ENCODE measurements at regions not wholly inside any gene's neighbourhood (a gene's known extent, or its start where the extent isn't known, plus 50 kb on each side); places are given as distances from the start of the nearest gene placed in this dataset.
"Not testable (repeated sequence)": the region's sequence is repeated elsewhere in the genome, so short reads cannot be mapped to it uniquely, and the experiment has no call there.

DNA sequence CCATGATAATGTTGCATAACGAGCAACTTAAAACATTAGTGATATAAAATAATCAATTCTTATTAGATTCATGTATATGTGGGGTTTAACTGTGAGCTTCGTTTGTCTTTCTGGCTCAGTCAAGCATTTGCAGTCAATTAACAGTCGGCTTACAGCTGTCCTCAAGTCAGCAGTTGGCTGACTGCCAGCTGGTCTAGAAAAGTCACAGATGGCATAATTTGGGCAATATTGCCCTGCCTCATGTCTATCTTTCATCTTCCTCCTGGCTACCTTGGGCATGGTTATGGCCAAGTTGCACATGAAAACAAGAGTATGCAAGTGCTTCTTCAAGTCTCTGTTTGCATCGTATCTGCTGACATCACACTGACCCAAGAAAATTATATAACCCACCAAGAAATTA is 186.1 kb upstream of the ZWINT start:
- H3K27ac ChIP-seq (ENCODE audit: low read depth), result no peak overlapping the region
- no peaks in the 10 kb centered on the region for H3K36me3 ChIP-seq (ENCODE audit: insufficient read depth)
- whole genome bisulfite sequencing, result 64% methylated on average over 4 of the region's 4 CpGs
- no peaks in the 10 kb centered on the region for H3K4me1 ChIP-seq (ENCODE audit: insufficient read depth)
- no peak for DNase-seq (ENCODE audit: extremely low spot score)
- no peak overlapping the region for H3K4me3 ChIP-seq (ENCODE audit: low read depth, low read length)

DNA sequence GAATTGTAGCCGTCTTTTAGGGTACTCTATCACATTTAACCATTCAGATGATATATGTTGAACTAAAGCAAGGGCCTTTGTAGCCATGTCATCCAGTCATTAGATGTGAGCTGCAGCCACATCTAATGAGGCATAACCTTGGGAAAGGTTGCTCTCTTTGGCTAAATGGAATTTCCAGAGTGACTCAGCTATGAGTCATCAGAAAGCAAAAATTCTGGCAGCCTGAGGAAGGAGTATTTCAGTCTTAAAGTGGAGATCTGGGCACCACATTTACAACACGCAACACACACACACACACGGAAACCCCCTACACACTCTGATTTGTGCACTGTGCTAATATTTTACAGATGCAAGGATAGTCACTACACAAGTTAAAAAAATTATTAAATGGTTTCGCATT is 176.9 kb upstream of the ZWINT start:
- WGBS, result 91% methylated on average over 4 of the region's 4 CpGs
- H3K4me3 ChIP-seq (ENCODE audit: low read depth, low read length), result no peak overlapping the region
- no peaks in the 10 kb centered on the region for H3K36me3 ChIP-seq (ENCODE audit: insufficient read depth)
- no peak for DNase-seq (ENCODE audit: extremely low spot score)
- no peaks in the 10 kb centered on the region for H3K4me1 ChIP-seq (ENCODE audit: insufficient read depth)
- H3K27ac ChIP-seq (ENCODE audit: low read depth), result no peak overlapping the region

DNA sequence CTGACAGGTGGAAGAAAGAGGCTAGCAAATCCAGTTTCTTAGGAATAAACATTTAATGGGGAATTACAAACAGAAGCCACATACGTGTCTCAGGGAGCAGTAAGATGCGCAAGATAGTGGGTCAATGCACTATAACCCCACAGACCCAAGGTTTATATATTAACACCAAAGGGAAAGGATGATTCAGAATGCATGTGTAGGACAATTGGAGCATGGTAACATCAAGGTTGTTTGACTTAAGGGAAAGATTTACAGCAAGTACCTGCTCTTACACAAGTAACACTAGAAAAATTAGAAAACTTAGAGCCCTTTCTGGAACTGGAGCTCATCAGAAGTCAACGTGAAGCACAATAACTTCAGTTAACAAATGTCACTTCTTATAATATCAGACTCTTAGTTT is 161.1 kb upstream of the ZWINT start:
- H3K36me3 ChIP-seq (ENCODE audit: insufficient read depth), result no peaks in the 10 kb centered on the region
- H3K4me1 ChIP-seq (ENCODE audit: insufficient read depth), result no peaks in the 10 kb centered on the region
- no peak overlapping the region for H3K27ac ChIP-seq (ENCODE audit: low read depth)
- DNase-seq (ENCODE audit: extremely low spot score), result no peak
- no peak overlapping the region for H3K4me3 ChIP-seq (ENCODE audit: low read depth, low read length)
- WGBS, result 81% methylated on average over 3 of the region's 3 CpGs

DNA sequence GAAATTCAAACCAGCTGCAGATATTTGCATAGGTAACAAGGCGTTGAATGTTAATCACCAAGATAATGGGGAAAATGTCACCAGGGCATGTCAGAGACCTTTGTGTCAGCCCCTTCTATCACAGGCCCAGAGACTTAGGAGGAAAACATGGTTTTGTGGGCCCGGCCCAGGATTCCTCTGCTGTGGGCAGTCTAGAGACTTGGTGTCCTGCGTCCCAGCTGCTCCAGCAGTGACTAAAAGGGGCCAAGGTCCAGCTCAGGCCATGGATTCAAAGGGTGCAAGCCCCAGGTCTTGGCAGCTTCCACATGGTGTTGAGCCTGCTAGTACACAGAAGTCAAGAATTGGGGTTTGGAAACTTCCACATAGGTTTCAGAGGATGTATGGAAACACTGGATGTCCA is 147.5 kb upstream of the ZWINT start:
- no peak for DNase-seq (ENCODE audit: extremely low spot score)
- no peak overlapping the region for H3K4me3 ChIP-seq (ENCODE audit: low read depth, low read length)
- WGBS, result 91% methylated on average over 3 of the region's 3 CpGs
- no peaks in the 10 kb centered on the region for H3K36me3 ChIP-seq (ENCODE audit: insufficient read depth)
- H3K27ac ChIP-seq (ENCODE audit: low read depth), result no peak overlapping the region
- no peaks in the 10 kb centered on the region for H3K4me1 ChIP-seq (ENCODE audit: insufficient read depth)

GRCh38 chr10:56507033-56507432 is 146.0 kb upstream of the ZWINT start:
- H3K27ac ChIP-seq (ENCODE audit: low read depth), result no peak overlapping the region
- no peak for DNase-seq (ENCODE audit: extremely low spot score)
- no peaks in the 10 kb centered on the region for H3K36me3 ChIP-seq (ENCODE audit: insufficient read depth)
- 84% methylated on average over 3 of the region's 3 CpGs for WGBS
- H3K4me3 ChIP-seq (ENCODE audit: low read depth, low read length), result no peak overlapping the region
- H3K4me1 ChIP-seq (ENCODE audit: insufficient read depth), result no peaks in the 10 kb centered on the region

DNA sequence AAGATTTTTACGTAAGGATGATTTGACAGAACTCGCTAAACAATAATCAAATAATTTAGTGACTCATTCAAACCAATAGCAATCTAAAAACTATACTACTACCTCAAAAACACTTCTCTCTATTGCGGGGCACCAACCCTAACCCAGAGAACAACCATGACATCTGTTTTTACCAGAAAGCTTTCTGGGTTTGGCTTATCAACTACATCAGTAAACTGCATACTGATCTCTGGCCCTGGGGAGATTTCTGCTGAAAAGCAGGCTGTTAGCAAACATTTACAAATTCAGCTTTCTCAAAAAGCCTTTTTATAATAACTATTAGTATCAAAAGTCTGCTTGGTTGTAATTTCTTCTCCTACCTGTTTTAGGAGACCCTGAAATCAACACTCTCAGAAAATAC is 144.5 kb upstream of the ZWINT start:
- no peak for DNase-seq (ENCODE audit: extremely low spot score)
- Histone ChIP-seq H3K4me1 (ENCODE audit: insufficient read depth) (no peaks in the 10 kb centered on the region), H3K27ac (ENCODE audit: low read depth) (no peak overlapping the region), H3K4me3 (ENCODE audit: low read depth, low read length) (no peak overlapping the region), H3K36me3 (ENCODE audit: insufficient read depth) (no peaks in the 10 kb centered on the region)
- 87% methylated on average over 3 of the region's 3 CpGs for whole genome bisulfite sequencing

DNA sequence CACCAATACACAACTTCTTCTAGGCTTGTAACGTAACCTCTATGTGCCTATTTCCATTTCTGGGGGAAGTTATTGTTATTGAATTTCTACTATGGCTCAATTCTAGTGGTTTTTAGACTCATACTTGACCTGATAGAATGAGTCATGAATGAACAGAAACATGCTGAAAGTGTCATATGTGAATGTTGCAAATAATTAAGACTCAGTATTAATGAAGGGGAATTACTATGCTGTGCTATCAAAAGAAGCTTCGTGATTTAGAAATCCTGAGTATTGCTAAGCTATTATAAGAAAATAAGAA is 135.1 kb upstream of the ZWINT start:
- 85% methylated on average over 2 of the region's 2 CpGs for WGBS
- Histone ChIP-seq H3K27ac (ENCODE audit: low read depth) (no peak overlapping the region), H3K4me3 (ENCODE audit: low read depth, low read length) (no peak overlapping the region), H3K36me3 (ENCODE audit: insufficient read depth) (no peaks in the 10 kb centered on the region), H3K4me1 (ENCODE audit: insufficient read depth) (no peaks in the 10 kb centered on the region)
- DNase-seq (ENCODE audit: extremely low spot score), result no peak

- H3K27ac ChIP-seq (ENCODE audit: low read depth), result no peak overlapping the region
- H3K4me3 ChIP-seq (ENCODE audit: low read depth, low read length), result no peak overlapping the region
- H3K36me3 ChIP-seq (ENCODE audit: insufficient read depth), result no peaks in the 10 kb centered on the region
- WGBS, result 83% methylated on average over 3 of the region's 3 CpGs
- no peaks in the 10 kb centered on the region for H3K4me1 ChIP-seq (ENCODE audit: insufficient read depth)
- DNase-seq (ENCODE audit: extremely low spot score), result no peak
Observed at GRCh38 chr10:56487746-56488145, 126.7 kb upstream of the ZWINT start.

- 79% methylated on average over 3 of the region's 3 CpGs for WGBS
- no peak overlapping the region for H3K4me3 ChIP-seq (ENCODE audit: low read depth, low read length)
- H3K4me1 ChIP-seq (ENCODE audit: insufficient read depth), result no peaks in the 10 kb centered on the region
- DNase-seq (ENCODE audit: extremely low spot score), result no peak
- H3K27ac ChIP-seq (ENCODE audit: low read depth), result no peak overlapping the region
- H3K36me3 ChIP-seq (ENCODE audit: insufficient read depth), result no peaks in the 10 kb centered on the region
Observed at GRCh38 chr10:56481521-56482091, 120.5 kb upstream of the ZWINT start.

GRCh38 chr10:56472978-56473377 is 111.9 kb upstream of the ZWINT start:
- WGBS, result 91% methylated on average over 2 of the region's 2 CpGs
- DNase-seq (ENCODE audit: extremely low spot score), result no peak
- no peak overlapping the region for H3K4me3 ChIP-seq (ENCODE audit: low read depth, low read length)

DNA sequence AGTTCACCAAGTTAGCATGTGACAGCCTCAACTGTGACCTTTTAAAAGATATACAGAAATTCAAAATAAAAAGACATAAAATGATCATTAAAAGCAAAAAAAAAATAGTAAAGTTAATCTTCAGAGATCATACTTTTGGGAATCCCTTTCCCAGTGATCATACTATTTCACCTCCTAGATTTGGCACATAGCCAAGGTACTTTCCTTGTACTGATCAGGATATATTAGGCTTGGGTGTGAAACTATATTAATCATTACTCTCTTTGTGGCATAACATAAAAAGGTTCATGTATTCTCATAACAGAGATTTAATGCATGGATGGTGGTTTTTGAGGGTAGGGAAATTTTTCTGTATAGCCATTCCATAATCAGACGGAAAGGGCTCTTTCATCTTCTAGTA is 109.6 kb upstream of the ZWINT start:
- no peak overlapping the region for H3K27ac ChIP-seq (ENCODE audit: low read depth)
- H3K36me3 ChIP-seq (ENCODE audit: insufficient read depth), result no peaks in the 10 kb centered on the region
- no peaks in the 10 kb centered on the region for H3K4me1 ChIP-seq (ENCODE audit: insufficient read depth)
- DNase-seq (ENCODE audit: extremely low spot score), result no peak
- no peak overlapping the region for H3K4me3 ChIP-seq (ENCODE audit: low read depth, low read length)
- WGBS, result 96% methylated on average over 1 of the region's 1 CpG

More at GRCh38 chr10:56472978-56473377, 111.9 kb upstream of the ZWINT start:
- Histone ChIP-seq H3K36me3 (ENCODE audit: insufficient read depth) (no peaks in the 10 kb centered on the region), H3K27ac (ENCODE audit: low read depth) (no peak overlapping the region), H3K4me1 (ENCODE audit: insufficient read depth) (no peaks in the 10 kb centered on the region)

GRCh38 chr10:56469482-56469881 is 108.4 kb upstream of the ZWINT start:
- no peak overlapping the region for H3K27ac ChIP-seq (ENCODE audit: low read depth)
- no peak for DNase-seq (ENCODE audit: extremely low spot score)
- no peaks in the 10 kb centered on the region for H3K4me1 ChIP-seq (ENCODE audit: insufficient read depth)
- H3K4me3 ChIP-seq (ENCODE audit: low read depth, low read length), result no peak overlapping the region
- H3K36me3 ChIP-seq (ENCODE audit: insufficient read depth), result no peaks in the 10 kb centered on the region

- Histone ChIP-seq H3K4me1 (ENCODE audit: insufficient read depth) (no peaks in the 10 kb centered on the region), H3K4me3 (ENCODE audit: low read depth, low read length) (no peak overlapping the region), H3K27ac (ENCODE audit: low read depth) (no peak overlapping the region), H3K36me3 (ENCODE audit: insufficient read depth) (no peaks in the 10 kb centered on the region)
- no peak for DNase-seq (ENCODE audit: extremely low spot score)
- 90% methylated on average over 6 of the region's 6 CpGs for WGBS
Observed at GRCh38 chr10:56466005-56466404, 104.9 kb upstream of the ZWINT start.

GRCh38 chr10:56449770-56450169 is 88.7 kb upstream of the ZWINT start:
- H3K4me1 ChIP-seq (ENCODE audit: insufficient read depth), result no peaks in the 10 kb centered on the region
- no peaks in the 10 kb centered on the region for H3K36me3 ChIP-seq (ENCODE audit: insufficient read depth)
- no peak overlapping the region for H3K4me3 ChIP-seq (ENCODE audit: low read depth, low read length)
- H3K27ac ChIP-seq (ENCODE audit: low read depth), result no peak overlapping the region
- DNase-seq (ENCODE audit: extremely low spot score), result no peak

DNA sequence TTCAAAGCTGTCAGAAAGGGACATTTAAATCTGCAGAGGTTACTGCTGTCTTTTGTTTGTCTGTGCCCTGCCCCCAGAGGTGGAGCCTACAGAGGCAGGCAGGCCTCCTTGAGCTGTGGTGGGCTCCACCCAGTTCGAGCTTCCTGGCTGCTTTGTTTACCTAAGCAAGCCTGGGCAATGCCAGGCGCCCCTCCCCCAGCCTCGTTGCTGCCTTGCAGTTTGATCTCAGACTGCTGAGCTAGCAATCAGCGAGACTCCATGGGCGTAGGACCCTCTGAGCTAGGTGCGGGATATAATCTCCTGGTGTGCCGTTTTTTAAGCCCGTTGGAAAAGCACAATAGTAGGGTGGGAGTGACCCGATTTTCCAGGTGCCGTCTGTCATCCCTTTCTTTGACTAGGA is 86.6 kb upstream of the ZWINT start:
- H3K36me3 ChIP-seq (ENCODE audit: insufficient read depth); H3K27ac ChIP-seq (ENCODE audit: low read depth); H3K4me3 ChIP-seq (ENCODE audit: low read depth, low read length); H3K4me1 ChIP-seq (ENCODE audit: insufficient read depth); DNase-seq (ENCODE audit: extremely low spot score): not testable (repeated sequence)
- WGBS, result 88% methylated on average over 10 of the region's 10 CpGs
